ENCODE measurements at regions not wholly inside any gene's neighbourhood (a gene's known extent, or its start where the extent isn't known, plus 50 kb on each side); places are given as distances from the start of the nearest gene placed in this dataset.

GRCh38 chr4:83889802-83890201 is 353.9 kb downstream of the GPAT3 start:
- H3K4me1 ChIP-seq = no peaks in the 10 kb centered on the region
- no peak overlapping the region for H3K4me3 ChIP-seq
- H3K9me3 ChIP-seq = peaks cover 0 to 6% (median 0%) of the 10 kb centered on the region in 4 donors
- no peak for DNase-seq (ENCODE audit: low spot score in 2 of 2)
- WGBS, 2 donors = 90 to 94% methylated on average over 2 of the region's 2 CpGs
- no peaks in the 10 kb centered on the region for H3K36me3 ChIP-seq
- TF ChIP-seq EP300 (IDR thresholded peaks at IDR 0.05) (no peak), POLR2A (IDR thresholded peaks at IDR 0.05) (no peak), CTCF (IDR thresholded peaks at IDR 0.05) (no peak)
- no peaks in the 10 kb centered on the region for H3K27me3 ChIP-seq
- H3K27ac ChIP-seq = no peak overlapping the region

- 58 to 63% methylated on average over 6 of the region's 6 CpGs for WGBS, 2 donors
- no peaks in the 10 kb centered on the region for H3K36me3 ChIP-seq
- H3K9me3 ChIP-seq = peaks cover 0 to under 1% (median 0%) of the 10 kb centered on the region in 4 donors
- no peak for DNase-seq (ENCODE audit: low spot score in 2 of 2)
- no peaks in the 10 kb centered on the region for H3K4me1 ChIP-seq
- H3K27ac ChIP-seq = no peak overlapping the region
- no peak for TF ChIP-seq EP300 (IDR thresholded peaks at IDR 0.05)
- TF ChIP-seq POLR2A (IDR thresholded peaks at IDR 0.05) = no peak
- TF ChIP-seq CTCF (IDR thresholded peaks at IDR 0.05) = no peak
- no peaks in the 10 kb centered on the region for H3K27me3 ChIP-seq
- H3K4me3 ChIP-seq = no peak overlapping the region
Observed at GRCh38 chr4:83885256-83886182, 349.6 kb downstream of the GPAT3 start.

- Histone ChIP-seq H3K9me3 (no peaks in the 10 kb centered on the region), H3K4me3 (no peak overlapping the region), H3K4me1 (no peaks in the 10 kb centered on the region), H3K27me3 (no peaks in the 10 kb centered on the region), H3K36me3 (no peaks in the 10 kb centered on the region), H3K27ac (no peak overlapping the region)
- no peak for DNase-seq (ENCODE audit: low spot score in 2 of 2)
- 68 to 73% methylated on average over 1 of the region's 1 CpG for WGBS, 2 donors
- no peak for TF ChIP-seq EP300 (IDR thresholded peaks at IDR 0.05)
Observed at GRCh38 chr4:83876047-83876446, 340.1 kb downstream of the GPAT3 start.

GRCh38 chr4:83875437-83875836 is 339.5 kb downstream of the GPAT3 start:
- TF ChIP-seq POLR2A (IDR thresholded peaks at IDR 0.05) (no peak), CTCF (IDR thresholded peaks at IDR 0.05) (no peak), EP300 (IDR thresholded peaks at IDR 0.05) (no peak)
- Histone ChIP-seq H3K36me3 (no peaks in the 10 kb centered on the region), H3K27me3 (no peaks in the 10 kb centered on the region), H3K4me3 (no peak overlapping the region), H3K9me3 (no peaks in the 10 kb centered on the region), H3K27ac (no peak overlapping the region), H3K4me1 (no peaks in the 10 kb centered on the region)
- no peak for DNase-seq (ENCODE audit: low spot score in 2 of 2)
- 60 to 69% methylated on average over 2 of the region's 2 CpGs for WGBS, 2 donors

GRCh38 chr4:83873996-83874395 is 338.1 kb downstream of the GPAT3 start:
- no peak overlapping the region for H3K4me3 ChIP-seq
- H3K9me3 ChIP-seq = no peaks in the 10 kb centered on the region
- H3K36me3 ChIP-seq = no peaks in the 10 kb centered on the region
- H3K4me1 ChIP-seq = no peaks in the 10 kb centered on the region
- no peaks in the 10 kb centered on the region for H3K27me3 ChIP-seq
- H3K27ac ChIP-seq = no peak overlapping the region
- no peak for DNase-seq (ENCODE audit: low spot score in 2 of 2)
- TF ChIP-seq CTCF (IDR thresholded peaks at IDR 0.05) = no peak
- TF ChIP-seq EP300 (IDR thresholded peaks at IDR 0.05) = no peak
- TF ChIP-seq POLR2A (IDR thresholded peaks at IDR 0.05) = no peak
- 88 to 97% methylated on average over 2 of the region's 2 CpGs for WGBS, 2 donors

All from tibial nerve (tissue), 4 donors.